Fibroblast of mammary gland (primary cell): ENCODE measurements at regions not wholly inside any gene's neighbourhood (a gene's known extent, or its start where the extent isn't known, plus 50 kb on each side); places are given as distances from the start of the nearest gene placed in this dataset.

Source experiments
- DNase-seq: peaks from one replicate; pipeline ENCODE4 v3.0.0-alpha.2; 2010; ENCODE audit warnings: low read depth
- H3K4me3 ChIP-seq: 2 replicates; pipeline ENCODE4 v1.5.1; 2011; ENCODE audit warnings: low read depth, mild to moderate bottlenecking, low read length, moderate library complexity; ENCODE audit not compliant: control insufficient read depth
- CTCF ChIP-seq: conservative IDR thresholded peaks from 2 replicates; pipeline ENCODE4 v1.5.1; 2011; ENCODE audit warnings: low read depth, low read length, inconsistent platforms; ENCODE audit not compliant: control insufficient read depth, insufficient read depth

DNA sequence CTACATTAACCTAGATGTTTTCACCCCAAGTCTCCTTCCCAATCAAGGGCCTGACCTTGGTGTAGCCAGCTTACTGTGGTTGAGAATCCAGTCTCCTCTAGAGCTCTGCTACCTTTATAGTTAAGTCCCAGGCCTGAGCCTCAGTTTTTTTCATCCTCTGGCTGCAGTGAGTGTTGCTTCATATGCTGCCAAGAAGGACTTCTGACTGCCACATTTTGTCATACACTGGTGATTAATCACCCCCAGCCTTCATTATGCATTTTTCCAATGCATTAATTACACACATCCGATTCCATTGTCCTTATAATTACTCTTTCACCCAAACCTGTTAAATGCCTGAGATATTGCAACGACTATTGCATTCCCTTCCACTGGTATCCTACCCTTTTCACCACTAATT, 66.3 kb upstream of the FGGY start:
- no peak for TF ChIP-seq CTCF
- H3K4me3 ChIP-seq, result no peak overlapping the region
- DNase-seq, result peak; percentile 22

DNA sequence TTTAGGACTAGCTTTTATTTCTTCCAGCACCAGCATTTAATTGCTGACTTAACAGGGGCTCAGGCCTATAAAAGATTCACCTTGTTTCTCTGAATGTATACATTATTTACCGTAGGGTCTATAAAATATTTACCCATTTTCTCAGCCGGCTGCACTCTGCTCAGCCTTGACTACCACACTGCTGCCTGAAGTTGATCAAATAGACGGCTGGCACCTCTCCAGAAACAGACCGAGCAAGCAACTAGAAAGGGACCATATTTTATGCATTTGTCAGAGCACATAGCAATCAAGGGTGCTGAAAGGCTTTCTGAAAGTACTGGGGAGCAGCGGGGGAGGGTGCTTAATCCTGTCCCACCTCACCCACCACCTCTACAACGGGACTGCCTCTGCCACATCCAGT, 64.7 kb upstream of the FGGY start:
- DNase-seq, result no peak
- no peak overlapping the region for H3K4me3 ChIP-seq
- TF ChIP-seq CTCF, result no peak

GRCh38 chr1:59233444-59233843, 63.5 kb upstream of the FGGY start:
- no peak overlapping the region for H3K4me3 ChIP-seq
- no peak for TF ChIP-seq CTCF
- DNase-seq, result no peak

DNA sequence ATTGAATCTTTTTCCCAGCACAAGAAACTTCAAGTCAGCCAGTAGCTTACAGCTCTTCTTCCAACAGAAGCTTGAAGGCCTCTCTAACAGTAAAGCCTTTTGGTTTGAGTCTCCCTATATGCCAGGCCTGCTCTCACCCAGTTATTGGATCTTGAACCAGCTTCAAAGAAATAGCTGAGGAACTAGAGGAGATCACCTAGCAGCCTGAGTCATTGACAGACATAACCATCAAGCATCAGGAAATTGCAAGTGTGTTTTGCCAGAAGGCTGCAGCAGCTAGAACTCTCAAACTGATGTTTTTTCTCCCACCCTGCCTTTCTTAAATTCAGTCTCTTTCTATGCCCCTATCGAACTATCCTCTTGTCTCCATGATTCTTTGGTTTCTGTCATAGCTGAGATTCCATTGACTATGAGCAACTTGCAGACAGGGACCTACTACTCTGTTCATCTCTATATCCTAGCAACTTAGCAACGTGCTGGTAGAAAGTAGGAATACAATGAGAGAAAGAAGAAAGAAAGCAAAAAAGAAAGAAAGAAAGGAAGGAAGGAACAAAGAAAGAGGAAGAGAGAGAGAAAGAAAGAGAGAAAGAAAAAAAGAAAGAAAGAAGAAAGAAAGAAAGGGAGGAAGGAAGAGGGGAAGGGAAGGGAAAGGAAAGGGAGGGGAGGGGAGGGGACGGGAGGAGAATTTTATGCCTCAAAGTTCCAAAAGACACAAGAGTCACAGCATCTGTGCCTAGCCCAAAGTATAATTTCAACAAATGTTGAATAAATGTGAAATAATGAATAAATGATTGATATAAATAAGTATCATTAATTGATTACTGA, 60.0 kb upstream of the FGGY start:
- TF ChIP-seq CTCF, result no peak

DNA sequence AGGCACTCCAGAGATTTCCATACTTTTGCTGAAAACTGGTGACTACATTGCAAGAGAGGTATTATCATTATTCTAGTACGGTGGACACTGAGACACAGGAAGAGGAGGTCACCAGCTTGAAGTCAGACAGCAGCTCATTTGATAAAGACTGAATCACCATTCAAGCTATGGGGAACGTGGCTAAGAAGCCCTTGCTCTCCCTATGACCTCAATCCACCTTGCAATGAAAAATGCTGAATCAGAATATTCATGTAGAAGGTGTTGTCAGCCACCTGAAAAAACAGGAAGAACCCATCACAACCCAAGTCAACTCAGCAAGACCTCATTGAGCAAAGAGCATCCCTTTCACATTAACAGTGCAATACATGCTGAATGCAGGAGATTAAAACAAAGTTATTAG, 59.0 kb upstream of the FGGY start:
- DNase-seq, result no peak
- no peak for TF ChIP-seq CTCF
- H3K4me3 ChIP-seq, result no peak overlapping the region

More for the DNA sequence above, 60.0 kb upstream of the FGGY start:
- no peak for DNase-seq
- no peak overlapping the region for H3K4me3 ChIP-seq

- TF ChIP-seq CTCF, result no peak
- H3K4me3 ChIP-seq, result no peak overlapping the region
- no peak for DNase-seq
Measured at GRCh38 chr1:59238333-59238934, 58.5 kb upstream of the FGGY start.
